HG02840 (cell line): ENCODE measurements at regions not wholly inside any gene's neighbourhood (a gene's known extent, or its start where the extent isn't known, plus 50 kb on each side); places are given as distances from the start of the nearest gene placed in this dataset.
"Not testable (repeated sequence)": the region's sequence is repeated elsewhere in the genome, so short reads cannot be mapped to it uniquely, and the experiment has no call there.

ENCODE experiments used
- ATAC-seq: cut with Tn5 transposase; IDR thresholded peaks from one replicate; pipeline ENCODE4 v1.9.1; 2021; ENCODE audit warnings: mild to moderate bottlenecking, moderate library complexity, moderate number of reproducible peaks; ENCODE audit not compliant: unreplicated experiment, low FRiP score

- no peak for ATAC-seq
Observed at GRCh38 chr12:86741531-86741930, 485.3 kb upstream of the MGAT4C start.

DNA sequence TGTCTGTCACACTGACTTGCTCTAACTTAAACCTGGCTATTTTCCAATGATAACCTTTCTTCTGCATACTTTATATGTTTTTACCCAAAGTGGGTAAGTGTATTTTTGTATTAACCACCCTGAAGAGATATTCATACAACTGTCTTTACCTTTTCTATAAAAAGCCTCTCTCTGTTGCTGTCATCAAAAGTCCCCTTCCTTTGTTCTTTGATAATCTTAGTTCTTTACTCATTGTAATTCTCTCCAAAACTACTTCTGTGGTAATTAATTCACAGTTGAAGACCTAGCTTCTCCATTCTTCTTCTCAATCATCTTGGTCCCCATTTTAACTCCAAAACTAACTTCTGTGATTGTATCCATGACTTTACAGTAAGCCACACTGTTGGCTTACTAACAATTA, 479.7 kb upstream of the MGAT4C start:
- ATAC-seq = no peak

GRCh38 chr12:86735072-86735471, 478.9 kb upstream of the MGAT4C start:
- ATAC-seq = no peak

DNA sequence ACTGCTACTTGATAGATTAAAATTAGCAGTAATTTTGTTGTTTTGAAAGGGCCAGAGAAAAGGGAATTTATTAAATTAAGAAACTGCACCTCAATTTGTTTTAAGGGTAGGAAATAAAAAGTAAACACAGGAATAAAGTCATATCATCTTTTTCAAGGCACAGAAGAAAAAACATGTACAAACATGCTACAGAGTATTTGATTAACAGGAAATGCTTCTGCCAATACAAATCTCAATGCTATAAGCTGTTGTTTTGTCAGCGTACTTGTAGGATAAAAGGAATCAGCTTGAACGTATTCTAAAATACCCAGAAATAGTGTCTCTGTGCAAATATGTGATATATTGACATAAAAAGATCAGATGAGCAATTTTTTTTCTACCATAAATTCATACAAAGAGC, 474.0 kb upstream of the MGAT4C start:
- ATAC-seq = no peak

DNA sequence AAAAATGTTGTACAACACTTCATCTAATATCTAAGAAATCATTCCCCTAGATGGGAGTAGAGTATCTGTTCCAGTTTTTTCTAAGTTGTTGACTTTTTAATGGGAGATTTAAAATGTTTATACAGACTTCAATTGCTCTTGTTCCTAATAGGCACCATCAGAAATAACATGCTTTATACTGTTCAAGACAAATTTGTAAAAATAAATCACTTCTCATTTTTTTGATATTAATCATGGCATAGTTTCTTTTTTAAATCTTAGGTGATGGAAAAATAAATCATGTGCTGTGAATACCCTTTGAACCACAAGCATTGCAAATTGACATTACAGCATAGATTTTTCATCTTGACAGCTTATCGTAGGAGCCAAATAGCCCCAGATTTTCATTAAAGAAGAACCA, 473.5 kb upstream of the MGAT4C start:
- no peak for ATAC-seq

DNA sequence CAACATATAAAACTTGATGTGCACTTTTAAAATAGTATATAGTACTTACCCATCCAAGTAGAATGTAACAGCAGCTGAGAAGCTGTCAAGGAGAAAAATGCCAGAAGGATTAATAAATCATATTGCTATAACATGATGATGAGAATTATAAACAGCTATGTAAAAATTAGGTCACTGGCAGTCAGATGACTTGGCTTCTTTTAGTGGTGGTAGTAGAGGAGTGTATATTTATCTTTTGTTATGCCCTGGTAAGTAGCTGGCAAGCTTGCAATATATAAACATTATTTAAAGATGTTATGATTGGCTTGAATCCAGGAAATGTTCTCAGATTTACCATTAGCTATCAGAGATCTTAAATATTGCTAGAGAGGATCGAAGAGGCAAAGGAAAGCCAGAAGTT, 471.0 kb upstream of the MGAT4C start:
- ATAC-seq = no peak

DNA sequence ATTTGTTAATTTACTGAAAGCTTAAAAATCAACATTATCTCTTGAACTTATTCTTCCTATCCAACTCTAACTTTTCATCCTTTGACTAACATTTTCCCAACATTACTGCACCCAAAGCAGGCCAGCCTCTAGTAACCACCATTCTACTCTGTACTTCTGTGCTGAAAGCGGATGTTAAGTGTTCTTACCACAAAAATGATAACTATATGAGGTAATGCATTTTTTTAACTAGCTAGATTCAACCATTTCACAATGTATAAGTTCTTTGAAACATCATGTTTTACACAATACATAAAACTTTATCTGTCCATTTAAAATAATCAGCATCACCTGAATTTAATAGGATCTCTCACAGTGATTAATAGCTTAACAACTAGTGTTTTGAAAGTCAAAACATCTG, 468.5 kb upstream of the MGAT4C start:
- no peak for ATAC-seq

DNA sequence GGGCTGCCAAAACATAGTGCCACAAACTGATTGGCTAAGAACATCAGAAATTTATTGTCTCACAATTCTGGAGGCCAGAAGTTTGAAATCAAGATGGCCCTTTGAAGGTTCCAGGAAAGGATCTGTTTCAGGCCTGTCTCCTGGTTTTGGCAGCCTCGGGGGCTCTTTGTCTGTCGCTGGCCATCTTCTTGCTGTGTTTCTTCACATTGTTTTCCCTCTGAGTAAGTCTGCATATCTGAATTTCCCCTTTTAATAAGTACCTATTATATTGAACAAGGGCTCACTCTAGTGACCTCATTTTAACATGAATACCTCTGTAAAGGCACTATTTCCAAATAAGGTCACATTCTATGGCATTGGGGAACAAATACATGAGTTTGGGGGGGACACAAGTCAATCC, 467.1 kb upstream of the MGAT4C start:
- ATAC-seq = no peak

DNA sequence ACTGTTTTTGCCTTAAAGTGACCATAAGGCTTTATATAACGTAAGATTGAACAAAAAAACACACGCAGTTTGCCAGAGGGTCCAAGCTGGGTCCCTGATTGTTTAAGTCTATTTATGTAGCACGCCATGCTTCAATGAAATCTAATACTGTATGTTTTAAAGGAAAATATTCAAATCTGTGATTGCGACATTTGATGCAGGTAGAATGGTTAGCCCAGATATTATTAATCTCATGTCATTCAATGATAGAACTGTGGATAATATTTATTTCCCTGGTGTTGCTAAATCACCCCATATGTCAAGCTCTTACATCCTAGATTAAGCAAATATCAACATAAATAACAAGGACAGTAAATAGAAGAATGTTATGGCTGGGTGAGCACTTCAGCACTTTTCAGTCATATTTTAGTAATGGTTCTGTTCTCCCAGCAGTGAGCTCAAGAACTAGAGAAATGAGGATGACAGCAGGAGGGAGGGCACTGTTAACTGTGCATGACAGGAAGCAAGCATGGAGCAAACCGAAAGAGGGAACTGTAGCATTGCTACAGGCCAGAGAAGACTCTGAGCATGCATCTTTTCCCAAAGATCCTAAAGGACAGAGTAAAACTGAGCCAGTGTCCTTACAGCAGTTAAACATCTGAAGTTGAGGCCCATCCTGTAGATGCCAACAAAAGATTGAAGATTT, 465.7 kb upstream of the MGAT4C start:
- ATAC-seq = no peak

DNA sequence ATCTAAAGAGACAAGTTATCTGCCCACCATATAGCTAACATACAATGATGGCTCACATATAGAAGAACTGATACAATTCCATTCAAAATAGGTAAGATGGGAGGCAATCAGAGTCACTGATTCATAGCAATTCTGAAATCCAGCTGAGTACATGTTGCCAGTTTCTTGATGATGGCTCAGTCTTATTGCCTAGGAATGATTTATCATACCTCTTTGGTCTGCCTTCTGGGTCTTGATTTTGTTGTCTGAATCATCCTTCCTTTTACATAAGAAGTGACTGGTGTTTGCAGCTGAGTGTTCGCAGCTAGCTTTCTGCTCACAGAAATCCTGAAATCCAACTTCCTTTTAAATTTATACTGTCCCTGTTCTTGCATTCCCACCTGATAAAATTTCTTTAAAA, 463.2 kb upstream of the MGAT4C start:
- ATAC-seq = no peak

DNA sequence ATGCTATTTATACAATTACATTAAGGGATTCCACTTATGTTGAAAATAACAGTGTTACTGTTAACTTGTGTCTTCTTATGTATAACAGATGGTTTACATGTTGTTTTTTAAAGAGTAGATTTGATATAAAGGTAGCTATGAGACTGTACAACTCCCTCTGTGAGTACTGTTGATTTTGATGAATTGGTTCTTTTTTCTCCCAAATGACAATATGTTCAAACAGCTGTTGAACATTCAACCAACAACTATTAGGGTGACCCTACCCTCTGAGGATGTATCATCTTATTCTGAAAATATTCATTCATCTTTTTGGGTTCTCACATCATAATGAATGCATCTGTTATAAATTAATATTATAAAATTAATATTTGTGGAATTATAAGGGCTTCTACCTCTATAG, 456.9 kb upstream of the MGAT4C start:
- no peak for ATAC-seq

- no peak for ATAC-seq
Observed at GRCh38 chr12:86712425-86712843, 456.2 kb upstream of the MGAT4C start.

DNA sequence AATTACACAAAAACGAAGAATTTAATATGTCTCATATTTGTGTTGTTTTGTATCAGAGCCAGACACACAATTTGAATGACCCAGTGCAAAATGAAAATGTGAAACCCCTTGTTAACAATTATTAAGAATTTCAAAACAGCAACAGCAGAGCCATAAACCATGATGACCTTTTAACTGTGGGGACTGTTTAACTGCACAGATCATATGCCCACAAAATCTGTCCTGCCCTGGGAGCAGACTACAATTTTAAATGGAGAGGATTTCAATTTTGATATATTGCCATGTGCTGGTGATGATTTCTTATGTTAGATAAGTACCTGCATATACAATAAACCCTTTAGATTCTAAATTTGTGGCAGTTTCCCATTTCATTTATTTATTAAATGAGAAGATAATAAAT, 455.5 kb upstream of the MGAT4C start:
- ATAC-seq = no peak

- ATAC-seq = no peak
Observed at GRCh38 chr12:86710109-86710508, 453.9 kb upstream of the MGAT4C start.

GRCh38 chr12:86709017-86709416, 452.8 kb upstream of the MGAT4C start:
- not testable (repeated sequence) for ATAC-seq

- ATAC-seq = no peak
Observed at GRCh38 chr12:86698641-86698980, 442.4 kb upstream of the MGAT4C start.

DNA sequence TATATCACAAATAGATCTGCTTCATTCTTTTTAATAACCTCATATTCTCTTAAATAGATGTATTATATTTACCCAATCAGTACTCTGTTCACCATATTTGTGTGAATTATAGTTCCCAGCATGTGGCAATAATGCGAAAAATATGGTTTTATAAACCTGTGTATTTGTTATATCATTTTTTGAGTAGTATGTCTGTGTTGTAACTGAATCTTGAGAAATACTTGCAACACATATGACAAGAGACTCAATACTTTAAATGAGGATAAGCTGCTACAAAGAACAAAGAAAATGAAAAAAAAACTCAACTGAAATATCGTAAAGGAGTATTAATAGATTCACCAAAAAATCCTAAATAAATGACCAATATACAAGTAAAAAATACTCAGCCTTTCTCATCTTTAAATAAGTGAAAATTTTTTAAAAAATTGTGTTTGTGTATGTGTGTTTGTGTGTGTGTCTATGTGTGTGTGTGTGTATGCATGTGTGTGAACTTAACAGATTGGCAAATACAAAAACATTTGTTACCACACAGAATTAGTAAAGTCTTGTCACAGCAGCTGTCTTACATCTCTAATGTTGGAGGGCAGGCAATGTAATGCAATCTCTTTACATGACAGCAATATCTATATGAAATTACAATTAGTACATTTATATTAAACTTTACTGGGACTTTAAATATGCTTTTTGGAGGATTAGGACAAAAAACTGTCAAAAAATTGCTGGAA, 441.9 kb upstream of the MGAT4C start:
- ATAC-seq = no peak

DNA sequence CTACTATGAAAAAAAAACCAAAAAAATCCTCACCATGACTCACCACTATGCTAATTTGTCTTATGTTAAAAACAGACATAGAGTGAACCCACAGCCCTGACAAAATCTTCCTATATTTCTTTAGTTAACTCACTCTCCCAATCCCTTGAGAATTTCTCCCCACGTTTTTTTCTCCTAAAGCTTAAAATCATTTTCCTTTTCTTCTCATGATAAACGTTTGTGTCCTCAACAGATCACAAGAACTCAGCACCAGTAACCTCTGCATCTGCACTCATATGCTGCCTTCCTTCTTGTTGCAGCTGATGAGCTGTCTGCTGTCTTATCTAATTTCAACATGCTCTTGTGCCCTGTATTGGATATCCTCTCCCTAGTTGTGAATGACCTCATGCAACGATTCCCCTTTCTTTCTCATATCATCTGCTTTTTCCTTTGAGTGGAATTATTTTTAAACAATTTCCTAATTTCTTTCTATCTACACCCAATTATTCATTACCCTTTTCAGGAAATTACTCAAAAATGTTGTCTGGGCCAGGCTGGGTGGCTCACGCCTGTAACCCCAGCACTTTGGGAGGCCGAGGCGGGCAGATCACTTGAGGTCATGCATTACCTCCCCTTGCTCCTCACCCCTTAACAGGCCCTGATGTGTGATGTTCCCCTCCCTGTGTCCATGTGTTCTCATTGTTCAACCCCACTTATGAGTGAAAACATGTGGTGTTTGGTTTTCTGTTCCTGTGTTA, 427.5 kb upstream of the MGAT4C start:
- no peak for ATAC-seq

DNA sequence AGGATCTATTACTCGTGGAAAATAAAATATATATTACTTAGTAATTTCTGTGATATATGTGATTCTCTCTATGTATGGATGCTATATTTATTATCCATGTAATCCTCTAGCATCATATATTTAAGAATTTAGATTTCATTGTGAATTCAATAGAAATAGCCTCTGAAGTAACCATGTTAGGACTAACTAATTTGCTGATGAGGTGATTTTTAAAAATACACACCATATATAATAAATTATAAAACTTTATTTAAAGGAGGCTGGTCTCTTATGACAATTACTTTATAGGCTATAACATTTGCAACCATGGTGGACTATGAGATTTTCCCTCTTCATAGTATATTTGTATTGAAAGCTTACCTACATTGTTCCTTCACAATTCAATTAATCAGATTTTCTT, 424.9 kb upstream of the MGAT4C start:
- ATAC-seq = no peak

- ATAC-seq = no peak
Observed at GRCh38 chr12:86675197-86675596, 419.0 kb upstream of the MGAT4C start.

- ATAC-seq = no peak
Observed at GRCh38 chr12:86670986-86671385, 414.8 kb upstream of the MGAT4C start.

DNA sequence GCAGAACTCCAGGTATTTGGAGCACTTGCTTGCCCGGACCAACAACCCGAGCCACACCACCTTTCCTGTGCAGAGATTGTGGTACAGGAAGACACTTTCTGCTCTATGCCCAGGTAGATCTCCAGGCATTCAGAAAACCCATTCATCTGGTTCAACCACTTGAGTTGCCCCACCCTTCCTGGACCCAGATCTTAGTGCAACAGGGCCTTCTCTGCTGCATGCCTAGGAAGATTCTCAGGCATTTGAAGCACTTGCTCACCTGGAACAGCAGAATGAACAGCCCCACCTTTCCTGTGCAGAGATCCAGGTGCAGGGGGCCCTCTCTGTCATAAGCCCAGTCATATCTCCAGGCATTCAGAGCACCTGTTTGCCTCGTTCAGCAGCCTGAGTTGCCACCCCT, 412.8 kb upstream of the MGAT4C start:
- no peak for ATAC-seq
